Endodermal cell (in vitro differentiated cells): ENCODE measurements at regions not wholly inside any gene's neighbourhood (a gene's known extent, or its start where the extent isn't known, plus 50 kb on each side); places are given as distances from the start of the nearest gene placed in this dataset.

Source experiments
- DNase-seq: peaks from one replicate; pipeline ENCODE4 v3.0.0-alpha.2; 2017
- H3K27ac ChIP-seq: 2 replicates; pipeline ENCODE4 v1.5.1; 2013; ENCODE audit warnings: mild to moderate bottlenecking, low read depth, low read length, moderate library complexity
- H3K27me3 ChIP-seq: 2 replicates; pipeline ENCODE4 v1.6.1; 2013; ENCODE audit warnings: mild to moderate bottlenecking, low read length, moderate library complexity; ENCODE audit not compliant: insufficient read depth, control insufficient read depth, poor library complexity, severe bottlenecking
- H3K36me3 ChIP-seq: 2 replicates; pipeline ENCODE4 v1.7.0; 2013; ENCODE audit warnings: mild to moderate bottlenecking, low read length, moderate library complexity; ENCODE audit not compliant: control insufficient read depth, insufficient read depth
- H3K4me1 ChIP-seq: one replicate; pipeline ENCODE4 v1.7.0; 2013; ENCODE audit warnings: low read length; ENCODE audit not compliant: control insufficient read depth, insufficient read depth
- H3K4me3 ChIP-seq: 2 replicates; pipeline ENCODE4 v1.5.1; 2013; ENCODE audit warnings: mild to moderate bottlenecking, low read length, moderate library complexity
- H3K9ac ChIP-seq: 2 replicates; pipeline ENCODE4 v1.6.1; 2013; ENCODE audit warnings: mild to moderate bottlenecking, low read length, moderate library complexity; ENCODE audit not compliant: poor library complexity, severe bottlenecking; ENCODE audit errors: extremely low read depth
- H3K9me3 ChIP-seq: 2 replicates; pipeline ENCODE4 v1.6.1; 2013; ENCODE audit warnings: mild to moderate bottlenecking, low read length, moderate library complexity; ENCODE audit not compliant: control insufficient read depth
- H3K27ac Mint-ChIP-seq: 2 replicates; pipeline ENCODE4 v1.8.0; 2020; ENCODE audit warnings: mixed read lengths
- H3K27me3 Mint-ChIP-seq: 2 replicates; pipeline ENCODE4 v1.8.0; 2021; ENCODE audit warnings: mild to moderate bottlenecking, mixed read lengths; ENCODE audit not compliant: insufficient read depth
- H3K36me3 Mint-ChIP-seq: 2 replicates; pipeline ENCODE4 v1.8.0; 2020; ENCODE audit warnings: low read depth, mixed read lengths
- H3K4me1 Mint-ChIP-seq: 2 replicates; pipeline ENCODE4 v1.8.0; 2020; ENCODE audit warnings: mixed read lengths
- H3K4me3 Mint-ChIP-seq: 2 replicates; pipeline ENCODE4 v1.8.0; 2020; ENCODE audit warnings: mild to moderate bottlenecking, moderate library complexity, mixed read lengths
- H3K9me3 Mint-ChIP-seq: 2 replicates; pipeline ENCODE4 v1.8.0; 2020; ENCODE audit warnings: mild to moderate bottlenecking, mixed read lengths
- CTCF ChIP-seq: fragments of 200-600 bp; sonication (generic); conservative IDR thresholded peaks from 2 replicates; pipeline ENCODE4 v1.5.0; 2021; ENCODE audit warnings: antibody characterized with exemption, mild to moderate bottlenecking
- WGBS, 2 experiments: methylation state at CpG; one replicate each; pipeline versions ENCODE4 v1.1.5 to v1.1.7; 2013; ENCODE audit warnings: missing lambda C conversion rate in 2 of 2, mixed read lengths in 1 of 2; ENCODE audit not compliant: insufficient coverage in 1 of 2, insufficient read length in 1 of 2; 5-methylcytosine and 5-hydroxymethylcytosine counted together

- TF ChIP-seq CTCF, result no peak
- Mint-ChIP-seq H3K4me1 (no peaks in the 10 kb centered on the region), H3K36me3 (no peaks in the 10 kb centered on the region), H3K27ac (no peak overlapping the region), H3K4me3 (no peak overlapping the region), H3K9me3 (no peaks in the 10 kb centered on the region), H3K27me3 (peaks cover 7% of the 10 kb centered on the region)
- WGBS, 2 experiments, result 78% methylated on average over 2 of the region's 2 CpGs; no CpG with 5 or more reads in 1 of the 2 experiments
- Histone ChIP-seq H3K4me3 (no peak overlapping the region), H3K27ac (no peak overlapping the region), H3K9ac (no peak overlapping the region), H3K9me3 (no peaks in the 10 kb centered on the region), H3K4me1 (no peaks in the 10 kb centered on the region), H3K36me3 (no peaks in the 10 kb centered on the region), H3K27me3 (no peaks in the 10 kb centered on the region)
- DNase-seq, result no peak
Observed at GRCh38 chr9:86752733-86753132, 194.6 kb downstream of the GAS1 start.

GRCh38 chr9:86751956-86752355 is 195.3 kb downstream of the GAS1 start:
- H3K36me3 ChIP-seq, result no peaks in the 10 kb centered on the region
- Mint-ChIP-seq H3K4me1 (no peaks in the 10 kb centered on the region), H3K9me3 (no peaks in the 10 kb centered on the region), H3K27ac (no peak overlapping the region), H3K36me3 (no peaks in the 10 kb centered on the region), H3K4me3 (no peak overlapping the region), H3K27me3 (peaks cover 4% of the 10 kb centered on the region)
- no peaks in the 10 kb centered on the region for H3K9me3 ChIP-seq
- no peak overlapping the region for H3K4me3 ChIP-seq
- no peak overlapping the region for H3K27ac ChIP-seq
- no peaks in the 10 kb centered on the region for H3K4me1 ChIP-seq
- H3K9ac ChIP-seq, result no peak overlapping the region
- no peak for TF ChIP-seq CTCF
- 92 to 95% methylated on average over 4 to 5 of the region's 5 CpGs for WGBS, 2 experiments
- H3K27me3 ChIP-seq, result no peaks in the 10 kb centered on the region
- DNase-seq, result no peak

- Mint-ChIP-seq H3K27ac (no peak overlapping the region), H3K36me3 (no peaks in the 10 kb centered on the region), H3K27me3 (peaks cover 3% of the 10 kb centered on the region), H3K4me3 (no peak overlapping the region), H3K4me1 (no peaks in the 10 kb centered on the region), H3K9me3 (no peaks in the 10 kb centered on the region)
- TF ChIP-seq CTCF, result peak; percentile 27
- no peaks in the 10 kb centered on the region for H3K36me3 ChIP-seq
- H3K4me1 ChIP-seq, result no peaks in the 10 kb centered on the region
- H3K27me3 ChIP-seq, result no peaks in the 10 kb centered on the region
- H3K4me3 ChIP-seq, result no peak overlapping the region
- no peak overlapping the region for H3K9ac ChIP-seq
- H3K9me3 ChIP-seq, result no peaks in the 10 kb centered on the region
- 91 to 95% methylated on average over 4 of the region's 4 CpGs for WGBS, 2 experiments
- no peak overlapping the region for H3K27ac ChIP-seq
- DNase-seq, result no peak
Observed at GRCh38 chr9:86751207-86751606, 196.1 kb downstream of the GAS1 start.
